Activated CD8-positive, alpha-beta memory T cell treated with anti-CD3 and anti-CD28 coated beads, Interleukin-2, amount 50 U/mL, for 48 hours (primary cell): ENCODE measurements at regions not wholly inside any gene's neighbourhood (a gene's known extent, or its start where the extent isn't known, plus 50 kb on each side); places are given as distances from the start of the nearest gene placed in this dataset.
"Not testable (repeated sequence)": the region's sequence is repeated elsewhere in the genome, so short reads cannot be mapped to it uniquely, and the experiment has no call there.

Source experiments
- DNase-seq: peaks from one replicate; pipeline ENCODE4 v3.0.0-alpha.2; 2020

DNA sequence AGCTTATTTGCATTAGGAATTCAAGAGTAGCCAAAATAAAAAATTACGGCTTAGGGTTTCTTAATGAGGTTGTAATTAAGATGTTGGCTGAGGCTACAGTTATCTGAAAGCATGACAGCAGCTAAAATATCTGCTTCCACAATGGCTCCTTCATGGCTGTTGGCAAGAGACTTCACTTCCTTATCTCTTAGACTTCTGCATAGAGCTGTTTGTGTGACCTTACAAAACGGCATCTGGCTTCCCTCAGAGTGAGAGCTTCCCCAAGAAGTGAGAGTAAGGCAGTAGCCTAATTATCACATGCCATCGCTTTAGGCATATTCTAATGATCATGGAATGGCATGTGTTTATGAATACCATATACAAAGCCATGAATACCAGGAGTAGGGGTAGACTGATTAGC, 57.6 kb downstream of the CCDC59 start:
- DNase-seq: no peak

DNA sequence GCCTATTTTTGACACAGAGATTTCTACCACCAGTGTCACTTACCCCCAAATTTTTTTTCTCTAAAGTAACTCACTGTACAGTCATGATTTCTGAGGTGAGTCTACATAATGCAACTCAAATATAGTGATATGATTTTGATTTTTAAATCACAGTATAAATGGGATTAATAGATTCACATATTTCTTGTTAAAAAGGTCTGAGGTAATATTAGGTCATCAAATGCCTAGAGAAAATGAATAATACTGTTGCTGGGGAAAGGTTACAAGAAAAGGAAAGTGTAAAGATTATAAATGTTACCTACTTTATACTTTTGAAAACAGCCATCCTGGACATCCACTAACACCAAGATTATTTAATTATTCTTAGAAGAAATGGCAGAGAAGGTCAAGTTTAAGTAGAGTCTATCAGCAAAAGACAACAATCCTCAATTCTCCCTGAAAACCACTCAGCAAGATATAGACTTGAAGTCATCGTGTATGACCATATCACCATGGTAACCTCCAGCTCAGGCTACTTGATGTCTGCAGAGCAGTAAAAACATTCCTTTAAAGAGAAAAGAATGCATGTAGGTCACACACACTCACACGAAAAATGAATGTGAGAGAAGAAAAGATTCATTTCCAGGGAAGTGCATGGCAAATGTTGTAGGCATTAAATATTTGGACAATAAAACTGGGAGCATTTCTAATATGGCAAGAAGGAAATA, 58.7 kb downstream of the CCDC59 start:
- DNase-seq: no peak

DNA sequence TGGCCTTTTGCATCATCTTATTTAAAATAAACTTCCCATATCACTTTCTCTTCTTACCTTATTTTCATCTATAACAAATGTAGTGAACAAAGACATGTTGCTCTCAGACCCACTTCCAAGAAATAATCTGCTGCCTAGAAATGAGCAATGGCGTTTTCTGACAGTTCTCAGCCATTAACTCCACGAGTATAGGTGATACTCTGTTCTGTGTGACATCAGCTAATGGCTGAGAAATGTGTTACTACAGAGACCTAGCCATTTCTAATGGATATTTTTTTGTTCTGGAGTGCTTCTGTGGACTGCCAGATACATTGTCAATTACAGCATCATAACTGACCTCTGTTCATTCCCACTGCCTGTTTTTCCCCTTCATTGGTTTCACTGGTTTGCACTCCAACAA, 67.8 kb downstream of the CCDC59 start:
- DNase-seq: no peak

DNA sequence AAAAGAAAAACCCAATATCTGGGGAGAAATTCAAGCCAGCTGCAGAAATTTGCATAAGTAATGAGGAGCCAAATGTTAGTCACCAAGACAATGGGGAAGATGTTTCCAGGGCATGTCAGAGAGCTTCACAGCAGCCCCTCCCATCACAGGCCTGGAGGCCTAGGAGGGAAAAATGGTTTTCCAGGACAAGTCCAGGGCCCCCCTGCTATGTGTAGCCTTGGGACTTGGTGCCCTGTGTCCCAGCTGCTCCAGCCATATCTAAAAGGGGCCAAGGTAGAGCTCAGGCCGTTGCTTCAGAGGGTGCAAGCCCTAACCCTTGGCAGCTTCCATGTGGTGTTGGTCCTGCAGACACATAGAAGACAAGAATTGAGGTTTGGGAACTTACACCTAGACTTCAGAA, 76.9 kb downstream of the CCDC59 start:
- not testable (repeated sequence) for DNase-seq

DNA sequence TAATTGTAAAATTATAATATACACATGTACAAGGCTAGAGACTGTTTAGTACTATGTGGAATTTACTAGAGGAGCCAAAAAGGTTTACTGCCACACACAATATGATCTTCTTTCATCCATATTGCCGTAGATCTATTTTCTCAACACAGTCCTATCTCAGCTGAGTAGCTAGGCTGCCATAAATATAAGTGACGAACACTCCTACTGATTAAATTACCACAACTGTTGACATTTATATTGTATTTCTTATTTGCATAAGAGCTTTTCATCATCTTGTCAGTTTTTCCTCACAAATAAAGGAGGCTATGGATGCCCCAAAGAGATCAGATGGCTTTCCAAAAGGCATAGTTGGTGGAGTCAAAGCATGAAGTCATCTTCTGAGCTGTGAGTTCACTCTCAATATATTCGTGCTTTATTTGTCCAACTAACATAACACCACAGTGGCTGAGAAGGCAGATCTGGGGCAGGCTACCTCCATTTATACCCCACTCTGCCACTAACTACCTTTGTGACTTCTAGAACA, 78.6 kb downstream of the CCDC59 start:
- DNase-seq: no peak

DNA sequence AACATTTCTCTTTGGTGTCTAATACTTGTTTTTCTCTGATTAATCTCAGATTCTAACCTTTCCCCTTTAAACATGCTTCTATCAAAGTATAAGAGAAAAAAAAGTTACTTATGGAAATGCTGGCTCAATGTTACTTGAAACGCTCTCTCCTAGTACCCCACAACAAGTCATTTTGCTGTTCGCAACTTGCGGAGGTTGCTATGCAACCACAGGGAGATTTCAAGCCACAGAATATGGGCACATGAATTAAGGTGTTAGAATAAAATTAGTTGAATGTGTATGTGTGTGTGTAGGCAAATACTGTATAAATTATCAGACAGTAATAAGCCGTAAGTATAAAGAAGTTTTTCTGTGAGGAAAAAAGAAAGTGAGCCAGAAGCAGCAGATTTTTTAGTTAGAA, 80.6 kb downstream of the CCDC59 start:
- no peak for DNase-seq

DNA sequence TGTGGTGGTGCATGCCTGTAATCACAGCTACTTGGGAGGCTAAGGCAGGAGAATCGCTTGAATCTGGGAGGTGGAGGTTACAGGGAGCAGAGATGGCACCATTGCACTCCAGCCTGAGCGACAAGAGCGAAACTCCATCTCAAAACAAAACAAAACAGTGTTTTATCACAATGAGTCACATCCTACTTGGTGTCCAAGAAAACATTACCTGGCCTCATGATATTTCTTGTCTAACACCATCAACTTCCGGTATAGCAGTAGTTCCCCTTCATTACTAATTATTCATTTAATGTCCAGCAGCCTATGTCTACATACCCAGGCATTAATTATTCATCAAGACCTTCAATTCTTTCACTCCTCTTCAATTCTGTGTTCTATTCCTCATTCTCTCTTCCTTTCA, 115.5 kb downstream of the CCDC59 start:
- DNase-seq: no peak

DNA sequence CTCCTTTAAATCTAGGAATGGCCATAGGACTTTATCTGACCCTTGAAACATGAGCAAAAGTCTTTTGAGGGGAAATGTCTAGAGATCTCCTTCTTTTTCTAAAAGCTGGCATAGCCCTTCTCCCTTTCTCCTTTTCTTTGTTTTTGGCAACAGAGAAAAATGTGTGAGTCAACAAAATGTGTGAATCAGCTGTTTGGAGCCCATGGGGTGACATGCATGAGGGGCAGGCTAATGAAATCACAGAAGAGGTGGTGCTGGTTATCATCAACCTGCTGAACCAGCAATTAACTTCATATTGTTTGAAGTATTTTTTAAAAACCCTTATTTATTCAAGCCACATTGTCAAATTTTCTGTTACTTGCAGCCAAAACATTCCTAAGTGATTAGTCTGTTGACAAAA, 132.3 kb downstream of the CCDC59 start:
- no peak for DNase-seq

DNA sequence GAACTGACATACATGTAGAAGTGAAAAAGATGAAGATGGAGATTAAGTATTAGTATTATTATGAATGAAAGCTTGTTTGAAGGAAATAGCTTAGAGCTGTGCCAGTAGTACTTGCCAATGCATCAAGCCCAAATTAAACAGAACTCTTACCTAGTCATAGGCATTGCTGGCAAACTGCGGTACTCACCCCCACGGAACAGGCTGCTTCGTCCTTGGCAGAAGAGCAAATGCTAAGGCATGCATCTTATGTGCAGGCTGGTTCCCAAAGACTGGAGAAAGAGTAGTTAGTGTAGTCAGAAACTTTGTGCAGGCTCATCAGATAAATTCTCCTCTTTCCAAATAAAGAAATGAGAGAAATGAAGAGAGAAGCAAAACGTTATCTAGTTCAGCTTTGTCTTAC, 134.8 kb downstream of the CCDC59 start:
- DNase-seq: no peak

DNA sequence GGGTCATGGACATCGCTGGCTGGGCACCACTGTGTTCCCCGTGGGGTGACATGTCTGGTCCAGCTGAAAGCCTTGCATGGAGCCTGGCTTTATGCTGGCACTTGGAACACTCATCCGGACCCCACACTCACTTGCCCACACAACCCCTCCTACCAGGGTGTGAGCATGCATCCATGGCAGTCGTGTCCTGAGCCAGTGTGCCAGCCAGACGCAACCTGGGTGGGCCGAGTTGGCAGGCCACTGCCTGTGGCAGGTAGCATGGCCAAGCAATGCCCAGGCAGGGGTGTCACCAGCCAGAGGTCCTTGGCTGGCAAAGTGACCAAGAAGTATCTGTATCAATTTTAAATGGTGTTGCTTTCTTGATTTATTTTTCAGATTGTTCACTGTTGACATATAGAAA, 141.7 kb downstream of the CCDC59 start:
- no peak for DNase-seq

DNA sequence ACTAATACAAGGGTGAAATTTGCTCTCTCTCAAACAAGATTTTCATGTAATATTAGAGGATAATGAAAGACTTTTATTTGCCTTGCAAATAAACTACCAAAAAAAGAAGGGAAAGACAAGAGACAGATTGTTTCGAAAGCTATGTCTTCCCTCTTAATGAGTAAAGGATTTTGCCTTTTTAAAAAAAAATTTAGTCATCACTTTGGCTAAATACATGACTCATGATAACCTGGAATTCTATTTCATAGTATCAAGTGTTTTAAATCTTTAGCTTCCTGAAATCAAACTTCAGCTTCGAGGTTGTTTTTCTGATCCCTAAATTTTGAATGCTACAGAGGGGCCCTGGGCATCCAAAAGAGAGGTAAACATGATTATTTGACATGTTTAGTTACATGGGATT, 144.4 kb downstream of the CCDC59 start:
- no peak for DNase-seq

DNA sequence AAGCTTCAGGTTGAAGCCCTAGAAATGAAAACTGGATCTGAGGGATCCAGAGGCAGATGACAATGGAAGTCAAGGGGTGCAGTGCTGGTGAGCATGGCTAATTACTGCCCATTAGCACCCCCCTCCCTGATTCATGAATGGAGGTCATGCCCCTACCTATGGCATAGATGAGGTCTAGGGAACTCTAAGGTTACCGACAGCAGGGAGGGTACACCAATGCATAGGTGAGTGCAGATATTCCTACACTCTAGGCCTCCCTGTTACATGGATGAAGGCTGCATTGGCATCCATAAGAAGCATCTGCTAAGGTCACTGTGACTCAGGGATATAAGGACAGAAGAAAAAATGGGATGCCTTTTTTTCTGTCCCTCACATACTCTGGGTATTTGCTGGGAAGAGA, 147.3 kb downstream of the CCDC59 start:
- no peak for DNase-seq

DNA sequence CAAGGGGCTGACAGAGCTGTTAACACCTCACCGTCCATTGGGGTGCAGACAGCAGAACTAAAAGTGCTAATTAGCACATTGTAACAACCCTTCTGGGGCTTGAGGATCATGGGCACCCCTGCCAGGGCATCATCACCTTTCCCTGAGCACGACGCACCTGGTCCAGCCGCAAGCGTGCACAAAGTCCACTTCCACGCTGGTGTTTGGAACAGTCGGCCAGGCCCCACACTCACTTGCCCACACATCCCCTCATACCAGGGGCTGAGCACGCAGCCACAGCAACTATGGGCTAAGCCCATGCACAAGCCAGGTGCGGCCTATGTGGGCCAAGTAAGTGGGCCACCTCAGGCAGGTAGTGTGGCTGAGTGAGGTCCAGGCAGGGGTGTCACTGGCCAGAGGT, 148.7 kb downstream of the CCDC59 start:
- DNase-seq: no peak

DNA sequence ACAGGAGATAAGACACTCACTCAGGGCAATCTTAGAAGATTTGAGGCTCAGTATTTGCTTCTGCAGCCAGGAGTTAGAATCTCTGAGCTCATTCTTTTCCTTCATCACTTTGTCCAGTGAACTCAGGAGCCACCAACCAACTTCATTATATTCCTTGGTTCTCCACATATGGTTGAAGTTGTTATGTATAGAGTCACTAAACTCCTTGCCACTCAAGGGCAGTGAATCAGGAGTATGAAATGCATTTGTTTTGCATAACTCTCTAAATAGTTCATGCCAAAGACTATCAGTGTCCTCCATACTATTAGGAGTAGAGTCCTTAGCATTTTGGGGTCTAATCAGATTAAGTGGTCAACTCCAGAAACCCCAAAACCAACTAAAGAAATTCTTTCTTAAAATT, 150.6 kb downstream of the CCDC59 start:
- no peak for DNase-seq

DNA sequence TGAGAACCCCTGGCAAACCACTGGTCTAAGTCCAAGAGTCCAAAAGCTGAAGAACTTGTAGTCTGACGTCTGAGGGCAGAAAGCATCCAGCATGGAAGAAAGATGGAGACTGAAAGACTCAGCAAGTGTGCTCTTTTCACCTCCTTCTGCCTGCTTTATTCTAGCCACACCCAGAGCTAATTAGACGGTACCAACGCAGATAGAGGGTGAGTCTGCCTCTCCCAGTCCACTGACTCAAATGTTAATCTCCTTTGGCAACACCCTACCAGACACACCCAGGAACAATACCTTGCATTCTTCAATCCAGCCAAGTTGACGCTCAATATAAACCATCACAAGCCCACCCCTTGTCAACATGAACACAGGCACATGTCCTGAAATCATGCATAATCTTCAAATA, 155.1 kb downstream of the CCDC59 start:
- DNase-seq: no peak

DNA sequence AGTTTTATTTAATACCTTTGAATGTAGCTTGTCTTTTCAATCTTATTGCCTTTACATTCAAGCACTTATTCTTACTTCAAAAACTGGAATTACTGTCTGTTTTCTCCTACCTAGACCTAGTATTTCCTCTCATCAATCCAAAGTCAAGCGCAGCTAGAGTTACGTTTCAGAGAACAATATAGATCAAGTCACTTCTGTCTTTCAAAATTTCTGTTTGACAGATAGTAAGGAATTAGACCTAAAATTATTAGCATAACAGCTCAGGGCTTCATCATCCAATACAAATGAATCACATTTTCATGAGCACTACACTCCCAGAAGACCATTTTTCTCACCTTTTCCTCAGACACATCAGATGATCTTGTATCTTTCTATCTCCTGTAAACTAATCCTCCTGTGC, 170.6 kb downstream of the CCDC59 start:
- DNase-seq: no peak

DNA sequence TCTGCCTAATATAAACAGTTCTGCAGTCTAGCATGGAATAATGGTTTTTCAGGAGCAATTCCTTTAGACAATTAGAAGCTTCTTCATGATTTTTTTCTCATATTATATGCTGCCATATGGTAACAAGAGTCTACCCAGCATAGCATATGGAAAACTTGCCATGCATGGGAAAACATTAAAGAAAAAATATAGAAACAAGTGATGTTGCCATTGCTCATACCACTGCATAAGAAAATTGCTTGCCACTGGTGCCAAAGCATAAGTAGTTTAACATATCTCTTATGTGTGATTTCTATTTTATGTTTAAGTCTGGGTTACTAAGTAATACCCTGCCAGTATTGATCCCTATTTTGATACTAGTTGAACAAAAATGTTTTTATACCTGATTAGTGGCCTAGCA, 171.2 kb downstream of the CCDC59 start:
- no peak for DNase-seq

DNA sequence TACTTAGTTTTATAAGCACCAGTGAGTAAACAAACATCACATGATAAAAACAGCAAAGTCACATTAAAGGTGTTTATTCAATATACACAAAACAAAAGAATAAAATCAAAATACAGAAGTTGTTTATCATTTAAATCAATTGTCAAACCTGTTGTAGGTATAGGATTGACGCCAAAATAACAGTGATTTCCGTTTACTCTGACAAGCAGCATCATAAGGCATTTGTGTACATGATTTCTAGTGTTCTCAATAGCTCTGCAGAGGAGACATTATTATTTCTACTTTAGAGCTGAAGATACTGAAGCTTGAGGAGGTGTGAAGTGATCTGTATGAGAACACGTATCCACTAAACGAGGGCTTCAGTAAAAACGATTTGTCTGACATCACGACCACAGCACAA, 171.9 kb downstream of the CCDC59 start:
- no peak for DNase-seq

DNA sequence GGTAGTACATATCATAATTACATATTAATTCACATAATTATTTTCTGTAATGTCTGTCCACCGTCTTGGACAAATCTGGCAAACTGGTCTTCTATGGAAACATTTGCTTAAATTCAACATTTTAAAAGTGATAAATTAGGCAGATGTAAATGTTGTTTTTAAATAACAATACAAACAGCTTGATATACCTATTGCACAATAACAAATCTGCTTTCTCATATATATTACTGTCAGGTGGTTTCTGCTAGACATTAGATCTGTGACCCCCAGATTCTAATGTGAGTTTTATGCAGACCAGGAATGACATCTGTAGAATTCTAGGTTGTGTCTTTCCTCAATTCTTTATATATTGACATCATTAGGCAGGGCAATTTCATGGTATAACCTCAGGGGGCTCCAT, 173.3 kb downstream of the CCDC59 start:
- no peak for DNase-seq

DNA sequence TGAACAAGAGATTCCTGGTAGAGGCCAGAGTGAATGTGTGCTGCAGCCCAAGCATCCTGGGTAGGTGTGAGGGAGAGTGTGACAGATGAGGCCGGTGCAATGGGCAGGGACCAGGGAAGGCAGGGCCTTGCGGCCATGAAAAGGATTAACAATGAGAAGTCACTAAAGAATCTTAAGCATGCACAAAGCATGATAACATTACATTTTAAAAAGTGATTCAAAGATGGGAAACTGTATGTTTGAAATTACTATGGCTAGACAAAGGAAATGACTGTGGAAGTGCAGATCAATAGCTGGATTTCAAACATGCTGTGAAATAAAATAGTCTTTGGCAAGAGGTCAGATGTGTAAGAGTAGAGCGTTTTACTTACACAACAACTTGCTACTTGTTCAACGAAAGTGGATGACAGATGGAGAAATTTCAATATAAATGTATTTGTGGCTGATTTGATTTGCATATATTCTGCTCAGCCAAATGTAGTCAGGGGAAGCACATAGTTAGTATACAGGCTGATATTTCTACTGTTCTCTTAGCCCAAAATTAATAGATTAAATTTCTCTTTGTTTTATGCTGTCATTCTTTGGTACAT, 175.5 kb downstream of the CCDC59 start:
- no peak for DNase-seq

DNA sequence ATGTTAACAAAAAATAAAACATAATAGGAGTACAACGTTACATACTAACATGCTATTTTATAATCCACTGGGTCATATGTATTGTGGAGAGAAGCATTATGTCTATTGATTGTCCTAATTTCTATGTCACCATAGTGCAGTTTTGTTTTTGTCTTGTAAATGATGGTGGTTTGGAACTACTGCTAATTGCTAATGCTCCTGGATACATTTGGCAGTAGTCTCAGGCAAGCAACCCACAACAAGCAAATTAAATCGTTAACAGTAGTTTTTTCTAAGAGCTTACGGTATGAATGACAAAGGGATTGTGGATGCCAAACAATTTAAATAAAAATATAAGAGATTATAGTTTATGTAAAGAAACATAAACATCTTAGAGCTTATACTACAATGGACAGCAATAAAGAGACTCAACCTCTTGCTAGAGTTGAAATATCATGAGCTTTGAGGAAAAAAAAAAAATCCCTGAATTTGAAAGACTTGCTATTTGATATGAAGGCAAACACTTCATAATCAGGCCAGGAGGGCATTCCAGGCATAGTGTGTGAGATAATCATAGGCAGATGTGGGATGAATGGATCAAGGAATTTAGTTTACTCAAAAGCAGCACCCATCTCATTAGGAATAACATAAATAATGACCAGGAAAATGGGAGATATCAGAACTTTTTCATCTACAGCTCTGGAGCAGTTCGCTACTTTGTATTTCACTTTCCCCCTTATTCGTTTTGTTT, 181.3 kb downstream of the CCDC59 start:
- DNase-seq: no peak

DNA sequence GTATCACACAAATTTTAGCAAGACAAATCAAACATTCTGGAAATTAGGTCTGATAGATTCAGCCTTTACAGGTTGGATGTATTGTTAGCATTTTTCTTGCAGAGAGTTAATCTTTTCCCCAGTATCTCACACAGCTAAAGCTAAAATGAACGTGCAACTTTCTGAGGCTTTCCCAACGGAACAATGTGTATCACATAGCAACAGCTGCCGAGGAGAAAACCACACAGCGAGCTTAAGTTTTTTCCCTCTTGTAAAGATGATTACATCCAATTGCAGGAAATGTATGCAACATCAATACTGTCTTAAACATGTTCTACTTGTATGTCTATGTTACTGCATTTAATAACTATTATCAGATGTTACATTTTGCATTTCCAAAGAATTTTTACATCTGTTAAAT, 182.2 kb downstream of the CCDC59 start:
- no peak for DNase-seq

DNA sequence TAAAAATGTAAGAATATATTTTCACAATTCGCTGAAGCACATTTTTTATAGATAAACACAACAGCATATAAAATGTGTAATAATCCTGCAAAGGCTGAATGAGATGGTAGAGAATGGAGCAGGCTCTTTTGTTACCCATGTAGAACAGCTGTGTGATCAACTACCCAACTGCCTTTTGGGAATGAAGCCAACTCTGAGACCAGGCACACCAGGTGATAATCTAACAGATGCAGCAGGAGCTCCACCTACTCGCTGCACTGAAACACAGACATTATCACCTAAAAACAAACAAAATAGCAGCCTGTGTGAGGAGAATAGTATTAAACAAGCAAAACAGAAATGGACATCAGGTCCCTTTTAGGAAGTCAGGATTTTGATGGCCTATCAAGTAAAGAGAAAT, 183.3 kb downstream of the CCDC59 start:
- DNase-seq: no peak

DNA sequence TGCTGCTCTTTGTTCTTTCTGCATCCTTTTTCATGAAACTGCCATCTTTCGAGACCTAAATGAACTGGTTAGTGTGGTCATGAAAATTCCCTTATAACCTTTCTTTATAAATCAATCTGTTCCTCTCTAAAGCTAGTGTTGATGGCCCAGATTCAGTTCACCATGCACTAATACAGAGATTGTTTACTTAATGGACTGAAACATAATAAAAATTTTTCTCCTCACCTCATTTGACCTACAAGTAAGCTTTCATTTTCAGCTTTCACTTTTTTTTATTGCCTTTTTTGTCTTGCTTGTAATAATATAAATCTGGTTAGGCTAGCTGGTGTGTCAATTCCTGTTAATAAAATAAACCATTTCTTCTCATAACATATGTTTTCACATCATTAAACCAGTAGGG, 183.8 kb downstream of the CCDC59 start:
- DNase-seq: no peak
